Neural progenitor cell (in vitro differentiated cells): ENCODE measurements at regions not wholly inside any gene's neighbourhood (a gene's known extent, or its start where the extent isn't known, plus 50 kb on each side); places are given as distances from the start of the nearest gene placed in this dataset.

Source experiments
- CTCF ChIP-seq: fragments of 200-600 bp; sonication (generic); IDR thresholded peaks from 2 replicates; pipeline ENCODE4 v1.5.1; 2017; ENCODE audit warnings: antibody characterized with exemption, mild to moderate bottlenecking
- EZH2 ChIP-seq: fragments of 200-600 bp; sonication (generic); IDR thresholded peaks from 2 replicates; pipeline ENCODE4 v1.6.1; 2017; ENCODE audit warnings: antibody characterized with exemption, mild to moderate bottlenecking, moderate library complexity
- EZH2phosphoT487 ChIP-seq: fragments of 200-600 bp; sonication (generic); IDR thresholded peaks from 2 replicates; pipeline ENCODE4 v1.6.1; 2017; ENCODE audit warnings: antibody characterized with exemption

- TF ChIP-seq CTCF: no peak
- no peak for TF ChIP-seq EZH2
- TF ChIP-seq EZH2phosphoT487: no peak
Observed at GRCh38 chr12:92074889-92075288, 70.8 kb downstream of the BTG1 start.
